ENCODE measurements at regions not wholly inside any gene's neighbourhood (a gene's known extent, or its start where the extent isn't known, plus 50 kb on each side); places are given as distances from the start of the nearest gene placed in this dataset.

DNA sequence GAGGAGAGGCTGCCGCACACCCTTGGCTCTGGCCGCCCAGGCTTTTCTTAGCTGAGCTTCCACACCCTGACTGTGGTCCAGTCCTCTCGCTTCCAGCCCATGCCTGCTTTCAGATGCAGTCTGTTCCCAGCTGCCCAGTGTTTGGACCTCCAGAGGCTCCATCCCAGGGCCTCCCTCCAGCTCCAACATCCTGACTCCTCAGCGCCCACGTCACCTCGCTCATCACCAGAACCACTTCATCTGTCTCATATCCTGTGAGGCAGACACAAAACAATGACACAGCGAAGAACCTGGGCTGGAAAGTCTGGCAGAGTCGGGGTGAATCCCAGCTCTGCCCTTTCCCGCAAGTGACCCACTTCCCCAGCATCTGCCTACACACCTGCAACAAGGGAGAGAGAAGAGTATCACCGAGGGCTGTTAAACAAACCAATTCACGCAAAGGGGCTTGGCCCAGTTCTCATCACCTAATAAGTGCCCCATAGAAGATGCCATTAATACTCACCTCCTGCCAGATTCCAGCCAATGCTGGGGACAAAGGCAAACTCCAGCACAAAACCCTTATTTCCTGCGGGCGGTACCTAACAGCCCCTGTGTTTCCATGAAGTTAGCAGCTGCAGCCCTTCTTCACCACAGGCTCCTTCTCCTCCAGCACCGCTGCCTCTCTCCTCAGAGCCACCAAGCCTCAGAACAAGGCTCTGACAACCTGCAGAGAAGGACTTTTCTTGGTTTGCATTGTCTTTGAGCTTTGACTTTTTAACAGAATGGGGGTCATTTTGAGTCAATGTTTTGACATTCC lies 133.4 kb upstream of the CDH4 start:
- H3K4me2 ChIP-seq (ENCODE audit: low read length), result no peak overlapping the region
- no peaks in the 10 kb centered on the region for H3K9me2 ChIP-seq (ENCODE audit: insufficient read depth, low read length)
- H3K27ac ChIP-seq (ENCODE audit: low read depth, low read length, poor library complexity, severe bottlenecking), result no peak overlapping the region
- BruUV-seq (replicated peaks), result no TSS peak
- no peak overlapping the region for H3K4me3 ChIP-seq (ENCODE audit: low read depth, low read length, poor library complexity, severe bottlenecking)
- TF ChIP-seq EZH2phosphoT487 (IDR thresholded peaks at IDR 0.05; ENCODE audit: borderline replicate concordance, low read depth, low read length), result no peak
- TF ChIP-seq, protein P1, sequence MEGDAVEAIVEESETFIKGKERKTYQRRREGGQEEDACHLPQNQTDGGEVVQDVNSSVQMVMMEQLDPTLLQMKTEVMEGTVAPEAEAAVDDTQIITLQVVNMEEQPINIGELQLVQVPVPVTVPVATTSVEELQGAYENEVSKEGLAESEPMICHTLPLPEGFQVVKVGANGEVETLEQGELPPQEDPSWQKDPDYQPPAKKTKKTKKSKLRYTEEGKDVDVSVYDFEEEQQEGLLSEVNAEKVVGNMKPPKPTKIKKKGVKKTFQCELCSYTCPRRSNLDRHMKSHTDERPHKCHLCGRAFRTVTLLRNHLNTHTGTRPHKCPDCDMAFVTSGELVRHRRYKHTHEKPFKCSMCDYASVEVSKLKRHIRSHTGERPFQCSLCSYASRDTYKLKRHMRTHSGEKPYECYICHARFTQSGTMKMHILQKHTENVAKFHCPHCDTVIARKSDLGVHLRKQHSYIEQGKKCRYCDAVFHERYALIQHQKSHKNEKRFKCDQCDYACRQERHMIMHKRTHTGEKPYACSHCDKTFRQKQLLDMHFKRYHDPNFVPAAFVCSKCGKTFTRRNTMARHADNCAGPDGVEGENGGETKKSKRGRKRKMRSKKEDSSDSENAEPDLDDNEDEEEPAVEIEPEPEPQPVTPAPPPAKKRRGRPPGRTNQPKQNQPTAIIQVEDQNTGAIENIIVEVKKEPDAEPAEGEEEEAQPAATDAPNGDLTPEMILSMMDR (conservative IDR thresholded peaks at IDR 0.05; ENCODE audit: low read length), result no peak
- CTCF ChIA-PET (ENCODE audit: unreplicated experiment), result no interaction called here
- H4K20me1 ChIP-seq (ENCODE audit: insufficient read depth, low read length), result no peaks in the 10 kb centered on the region
- no peaks in the 10 kb centered on the region for H3K4me1 ChIP-seq (ENCODE audit: insufficient read depth, low read length, poor library complexity, severe bottlenecking)
- H2AFZ ChIP-seq (ENCODE audit: low read length), result no peak overlapping the region
- intact Hi-C loops (cut with micrococcal nuclease; ENCODE audit: unreplicated experiment), result loop anchor here (10.0 kb wide), 1 partner anchor 264 kb away; no protein-coding TSS in a partner anchor
- no peaks in the 10 kb centered on the region for H3K9me3 ChIP-seq (ENCODE audit: low read length)
- POLR2A ChIA-PET, result no interaction called here
- no peaks in the 10 kb centered on the region for H3K79me2 ChIP-seq (ENCODE audit: insufficient read depth, low read depth, low read length)
- no peak for DNase-seq (ENCODE audit: low spot score)
- no peaks in the 10 kb centered on the region for H3K36me3 ChIP-seq (ENCODE audit: insufficient read depth, low read length)

DNA sequence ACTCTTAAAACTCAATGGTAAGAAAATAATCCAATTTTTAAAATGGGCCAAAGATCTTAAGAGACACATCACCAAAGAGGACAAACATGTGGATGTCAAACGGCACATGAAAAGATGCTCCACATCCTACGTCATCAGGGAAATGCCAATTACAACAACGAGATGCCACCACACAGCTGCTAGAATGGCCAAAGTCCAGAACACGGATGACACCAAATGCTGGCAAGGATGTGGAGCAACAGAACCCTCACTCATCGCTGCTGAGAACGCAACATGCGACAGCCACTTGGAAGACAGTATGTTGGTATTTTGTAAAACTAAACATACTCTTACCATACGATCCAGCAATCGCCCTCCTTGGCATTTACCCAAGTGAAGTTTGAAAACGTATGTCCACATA lies 132.8 kb upstream of the CDH4 start:
- H3K4me1 ChIP-seq (ENCODE audit: insufficient read depth, low read length, poor library complexity, severe bottlenecking), result no peaks in the 10 kb centered on the region
- no peaks in the 10 kb centered on the region for H4K20me1 ChIP-seq (ENCODE audit: insufficient read depth, low read length)
- no peak overlapping the region for H3K4me3 ChIP-seq (ENCODE audit: low read depth, low read length, poor library complexity, severe bottlenecking)
- H3K27ac ChIP-seq (ENCODE audit: low read depth, low read length, poor library complexity, severe bottlenecking), result no peak overlapping the region
- POLR2A ChIA-PET, result no interaction called here
- CTCF ChIA-PET (ENCODE audit: unreplicated experiment), result no interaction called here
- no peaks in the 10 kb centered on the region for H3K36me3 ChIP-seq (ENCODE audit: insufficient read depth, low read length)
- H3K9me2 ChIP-seq (ENCODE audit: insufficient read depth, low read length), result no peaks in the 10 kb centered on the region
- BruUV-seq (replicated peaks), result no TSS peak
- DNase-seq (ENCODE audit: low spot score), result no peak
- no peak overlapping the region for H3K4me2 ChIP-seq (ENCODE audit: low read length)
- intact Hi-C loops (cut with micrococcal nuclease; ENCODE audit: unreplicated experiment), result loop anchor here (10.0 kb wide), 1 partner anchor 264 kb away; no protein-coding TSS in a partner anchor
- H3K79me2 ChIP-seq (ENCODE audit: insufficient read depth, low read depth, low read length), result no peaks in the 10 kb centered on the region
- H3K9me3 ChIP-seq (ENCODE audit: low read length), result no peaks in the 10 kb centered on the region
- TF ChIP-seq, protein P1 (conservative IDR thresholded peaks at IDR 0.05; ENCODE audit: low read length), result no peak
- TF ChIP-seq EZH2phosphoT487 (IDR thresholded peaks at IDR 0.05; ENCODE audit: borderline replicate concordance, low read depth, low read length), result no peak
- H2AFZ ChIP-seq (ENCODE audit: low read length), result no peak overlapping the region

DNA sequence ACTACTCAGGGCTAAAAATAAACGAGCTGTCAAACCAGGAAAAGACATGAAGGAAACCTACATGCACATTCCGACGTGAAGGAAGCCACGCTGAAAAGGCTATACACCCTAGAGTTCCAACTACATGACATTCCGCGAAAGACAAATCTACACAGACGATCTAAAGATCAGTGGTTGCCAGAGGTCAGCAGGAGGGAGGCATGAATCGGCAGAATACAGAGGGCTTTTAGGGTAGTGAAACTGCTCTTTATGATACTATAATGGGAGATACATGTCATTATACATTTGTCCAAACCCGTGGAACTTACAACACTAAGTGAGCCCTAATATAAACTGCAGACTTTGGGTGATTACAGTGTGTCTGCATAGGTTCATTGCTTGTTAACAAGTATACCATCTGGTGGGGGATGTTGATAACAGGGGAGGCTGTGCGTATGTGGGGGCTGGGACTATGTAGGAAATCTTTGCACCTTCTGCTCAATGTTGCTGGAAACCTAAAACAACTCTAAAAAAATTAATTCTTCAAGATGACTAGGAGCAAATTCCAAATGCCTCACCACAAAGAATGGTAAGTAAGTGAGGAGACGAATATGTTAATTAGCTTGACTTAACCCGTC lies 132.2 kb upstream of the CDH4 start:
- Histone ChIP-seq H3K4me2 (ENCODE audit: low read length) (no peak overlapping the region), H2AFZ (ENCODE audit: low read length) (no peak overlapping the region), H3K79me2 (ENCODE audit: insufficient read depth, low read depth, low read length) (no peaks in the 10 kb centered on the region), H3K27ac (ENCODE audit: low read depth, low read length, poor library complexity, severe bottlenecking) (no peak overlapping the region), H3K4me3 (ENCODE audit: low read depth, low read length, poor library complexity, severe bottlenecking) (no peak overlapping the region), H3K36me3 (ENCODE audit: insufficient read depth, low read length) (no peaks in the 10 kb centered on the region), H3K9me2 (ENCODE audit: insufficient read depth, low read length) (no peaks in the 10 kb centered on the region), H4K20me1 (ENCODE audit: insufficient read depth, low read length) (no peaks in the 10 kb centered on the region), H3K4me1 (ENCODE audit: insufficient read depth, low read length, poor library complexity, severe bottlenecking) (no peaks in the 10 kb centered on the region), H3K9me3 (ENCODE audit: low read length) (no peaks in the 10 kb centered on the region)
- intact Hi-C loops (cut with micrococcal nuclease; ENCODE audit: unreplicated experiment), result loop anchor here (10.0 kb wide), 1 partner anchor 265 kb away; no protein-coding TSS in a partner anchor
- TF ChIP-seq, protein P1 (conservative IDR thresholded peaks at IDR 0.05; ENCODE audit: low read length), result no peak
- TF ChIP-seq EZH2phosphoT487 (IDR thresholded peaks at IDR 0.05; ENCODE audit: borderline replicate concordance, low read depth, low read length), result no peak
- POLR2A ChIA-PET, result no interaction called here
- DNase-seq (ENCODE audit: low spot score), result no peak
- no TSS peak for BruUV-seq (replicated peaks)
- CTCF ChIA-PET (ENCODE audit: unreplicated experiment), result no interaction called here

Measured in OCI-LY7 (cell line).